A549 (cell line): ENCODE measurements at regions not wholly inside any gene's neighbourhood (a gene's known extent, or its start where the extent isn't known, plus 50 kb on each side); places are given as distances from the start of the nearest gene placed in this dataset.

ENCODE experiments used
- EHF ChIP-seq: fragments of 250-450 bp; sonication (Bioruptor Pico); IDR thresholded peaks from 2 replicates; pipeline ENCODE4 v1.5.0; 2020; ENCODE audit warnings: mild to moderate bottlenecking
- ELK1 ChIP-seq: fragments of 150-350 bp; IDR thresholded peaks from 2 replicates; pipeline ENCODE4 v1.6.1; 2014; ENCODE audit warnings: low read depth, mild to moderate bottlenecking, low read length
- EP300 ChIP-seq, 2 experiments: fragments of >200 bp; sonication (Bioruptor Twin); formaldehyde crosslinking; IDR thresholded peaks; 2 replicates in 1 of 2; 3 replicates in 1 of 2; pipeline ENCODE4 v1.6.1; 2016 to 2017
- ESRRA ChIP-seq: fragments of 150-350 bp; IDR thresholded peaks from 2 replicates; pipeline ENCODE4 v1.6.1; 2014; ENCODE audit warnings: mild to moderate bottlenecking, low read length, borderline replicate concordance
- MAX ChIP-seq: IDR thresholded peaks from 2 replicates; pipeline ENCODE4 v1.6.1; 2012
- MYC ChIP-seq: IDR thresholded peaks from 2 replicates; pipeline ENCODE4 v1.6.1; 2012; ENCODE audit warnings: mild to moderate bottlenecking, inconsistent platforms, low read length, improper control_type of control experiment, borderline replicate concordance
- POLR2A ChIP-seq: IDR thresholded peaks from 2 replicates; pipeline ENCODE4 v1.6.1; 2012; ENCODE audit warnings: mild to moderate bottlenecking, low read length
- RAD21 ChIP-seq, 2 experiments: fragments of >200 bp in 1 of 2; sonication (Bioruptor Twin) in 1 of 2; formaldehyde crosslinking in 1 of 2; IDR thresholded peaks in 1 of 2; conservative IDR thresholded peaks in 1 of 2; 2 replicates in 1 of 2; 3 replicates in 1 of 2; pipeline ENCODE4 v1.6.1; 2012 to 2018; ENCODE audit warnings: inconsistent platforms in 1 of 2
- REST ChIP-seq: fragments of 200-600 bp; sonication (generic); IDR thresholded peaks from 2 replicates; pipeline ENCODE4 v1.6.1; 2016; ENCODE audit warnings: antibody characterized with exemption, mild to moderate bottlenecking, moderate library complexity
- RNF2 ChIP-seq: fragments of 200-600 bp; sonication (generic); IDR thresholded peaks from 2 replicates; pipeline ENCODE4 v1.6.1; 2016; ENCODE audit warnings: low read depth, mild to moderate bottlenecking, antibody characterized with exemption, moderate library complexity, borderline replicate concordance
- SMC3 ChIP-seq: fragments of >200 bp; sonication (Bioruptor Twin); formaldehyde crosslinking; IDR thresholded peaks from 3 replicates; pipeline ENCODE4 v1.6.1; 2018; ENCODE audit warnings: inconsistent platforms
- ZFP36 ChIP-seq: fragments of 450-650 bp; IDR thresholded peaks from 2 replicates; pipeline ENCODE4 v1.6.1; 2014; ENCODE audit warnings: borderline replicate concordance; ENCODE audit not compliant: partially characterized antibody
- TF ChIP-seq, protein P1 (sequence below): fragments of >200 bp; sonication (Bioruptor Twin); formaldehyde crosslinking; IDR thresholded peaks from 3 replicates; pipeline ENCODE4 v1.5.1; 2016
- TF ChIP-seq, protein P2 (sequence below): fragments of 250-450 bp; sonication (Bioruptor Pico); IDR thresholded peaks from 2 replicates; pipeline ENCODE4 v1.5.0; 2021; ENCODE audit warnings: mild to moderate bottlenecking, moderate library complexity, borderline replicate concordance

DNA sequence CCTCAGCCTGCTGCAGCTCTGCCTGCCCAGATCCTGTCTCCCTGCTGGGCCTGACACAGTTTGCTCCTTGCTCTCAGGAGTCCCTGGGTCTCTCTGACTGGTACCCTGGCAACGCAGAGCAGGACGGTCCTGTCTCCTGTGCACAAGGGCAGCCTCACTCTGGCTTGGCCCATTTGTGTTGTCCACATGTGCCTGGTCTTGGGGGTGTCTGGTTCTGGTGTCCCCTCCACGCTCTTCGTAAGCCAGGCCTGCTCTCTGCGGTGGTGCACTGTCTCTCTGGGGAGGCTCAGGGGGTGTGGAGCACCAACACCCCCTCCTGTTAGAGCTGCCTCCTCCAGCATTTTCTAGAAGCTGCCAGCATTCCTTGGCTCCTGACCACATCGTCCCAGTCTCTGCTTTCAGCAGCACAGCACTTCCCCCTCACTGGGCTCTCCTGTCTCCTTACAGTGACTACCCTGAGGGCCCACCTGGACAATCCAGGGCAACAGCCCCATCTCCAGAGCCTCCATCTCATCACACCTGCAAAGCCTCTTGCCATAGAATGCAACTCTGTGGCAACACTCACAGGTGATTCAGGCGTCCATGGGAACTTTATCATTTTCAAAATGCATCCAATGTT, 235.6 kb upstream of the HS6ST1 start:
- TF ChIP-seq, protein P1, sequence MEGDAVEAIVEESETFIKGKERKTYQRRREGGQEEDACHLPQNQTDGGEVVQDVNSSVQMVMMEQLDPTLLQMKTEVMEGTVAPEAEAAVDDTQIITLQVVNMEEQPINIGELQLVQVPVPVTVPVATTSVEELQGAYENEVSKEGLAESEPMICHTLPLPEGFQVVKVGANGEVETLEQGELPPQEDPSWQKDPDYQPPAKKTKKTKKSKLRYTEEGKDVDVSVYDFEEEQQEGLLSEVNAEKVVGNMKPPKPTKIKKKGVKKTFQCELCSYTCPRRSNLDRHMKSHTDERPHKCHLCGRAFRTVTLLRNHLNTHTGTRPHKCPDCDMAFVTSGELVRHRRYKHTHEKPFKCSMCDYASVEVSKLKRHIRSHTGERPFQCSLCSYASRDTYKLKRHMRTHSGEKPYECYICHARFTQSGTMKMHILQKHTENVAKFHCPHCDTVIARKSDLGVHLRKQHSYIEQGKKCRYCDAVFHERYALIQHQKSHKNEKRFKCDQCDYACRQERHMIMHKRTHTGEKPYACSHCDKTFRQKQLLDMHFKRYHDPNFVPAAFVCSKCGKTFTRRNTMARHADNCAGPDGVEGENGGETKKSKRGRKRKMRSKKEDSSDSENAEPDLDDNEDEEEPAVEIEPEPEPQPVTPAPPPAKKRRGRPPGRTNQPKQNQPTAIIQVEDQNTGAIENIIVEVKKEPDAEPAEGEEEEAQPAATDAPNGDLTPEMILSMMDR: no peak
- TF ChIP-seq EP300 (IDR thresholded peaks at IDR 0.05) (no peak), RAD21 (conservative IDR thresholded peaks at IDR 0.05 in 1 of 2, IDR thresholded peaks at IDR 0.05 in 1 of 2) (no peak), POLR2A (no peak), REST (no peak), SMC3 (no peak), ESRRA (no peak), ELK1 (no peak), MYC (no peak), ZFP36 (no peak), EHF (CRISPR knock-in tag) (no peak), MAX (no peak), RNF2 (no peak)
- TF ChIP-seq, protein P2, sequence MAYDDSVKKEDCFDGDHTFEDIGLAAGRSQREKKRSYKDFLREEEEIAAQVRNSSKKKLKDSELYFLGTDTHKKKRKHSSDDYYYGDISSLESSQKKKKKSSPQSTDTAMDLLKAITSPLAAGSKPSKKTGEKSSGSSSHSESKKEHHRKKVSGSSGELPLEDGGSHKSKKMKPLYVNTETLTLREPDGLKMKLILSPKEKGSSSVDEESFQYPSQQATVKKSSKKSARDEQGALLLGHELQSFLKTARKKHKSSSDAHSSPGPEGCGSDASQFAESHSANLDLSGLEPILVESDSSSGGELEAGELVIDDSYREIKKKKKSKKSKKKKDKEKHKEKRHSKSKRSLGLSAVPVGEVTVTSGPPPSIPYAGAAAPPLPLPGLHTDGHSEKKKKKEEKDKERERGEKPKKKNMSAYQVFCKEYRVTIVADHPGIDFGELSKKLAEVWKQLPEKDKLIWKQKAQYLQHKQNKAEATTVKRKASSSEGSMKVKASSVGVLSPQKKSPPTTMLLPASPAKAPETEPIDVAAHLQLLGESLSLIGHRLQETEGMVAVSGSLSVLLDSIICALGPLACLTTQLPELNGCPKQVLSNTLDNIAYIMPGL (CRISPR knock-in tag): no peak
